ENCODE measurements at regions not wholly inside any gene's neighbourhood (a gene's known extent, or its start where the extent isn't known, plus 50 kb on each side); places are given as distances from the start of the nearest gene placed in this dataset.

DNA sequence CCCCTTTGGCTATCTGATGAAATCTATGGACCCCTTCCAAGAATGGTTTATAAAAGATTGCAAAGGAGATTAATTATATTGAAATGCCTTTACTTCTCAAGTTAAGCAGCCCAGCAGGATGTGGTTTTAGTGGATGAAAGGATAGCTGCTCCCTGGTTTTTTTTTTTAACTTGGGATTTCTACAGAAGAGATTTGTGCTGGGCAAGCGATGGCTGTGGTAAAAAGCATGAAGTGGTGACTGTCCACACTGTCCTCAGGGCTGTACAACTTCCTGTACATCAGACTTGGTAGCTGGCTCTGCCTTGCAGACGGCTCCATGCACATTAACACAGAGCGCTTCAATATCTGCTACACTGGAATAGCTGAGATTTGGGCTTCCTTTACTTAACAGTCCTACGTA lies 321.7 kb downstream of the DHX15 start:
- Histone ChIP-seq H3K27me3 (peaks cover 4% of the 10 kb centered on the region), H3K9me3 (no peaks in the 10 kb centered on the region), H3K4me3 (ENCODE audit: low read depth, low read length) (no peak overlapping the region), H3K4me1 (no peaks in the 10 kb centered on the region), H3K36me3 (no peaks in the 10 kb centered on the region)
- no peak for DNase-seq
- TF ChIP-seq, protein P1, sequence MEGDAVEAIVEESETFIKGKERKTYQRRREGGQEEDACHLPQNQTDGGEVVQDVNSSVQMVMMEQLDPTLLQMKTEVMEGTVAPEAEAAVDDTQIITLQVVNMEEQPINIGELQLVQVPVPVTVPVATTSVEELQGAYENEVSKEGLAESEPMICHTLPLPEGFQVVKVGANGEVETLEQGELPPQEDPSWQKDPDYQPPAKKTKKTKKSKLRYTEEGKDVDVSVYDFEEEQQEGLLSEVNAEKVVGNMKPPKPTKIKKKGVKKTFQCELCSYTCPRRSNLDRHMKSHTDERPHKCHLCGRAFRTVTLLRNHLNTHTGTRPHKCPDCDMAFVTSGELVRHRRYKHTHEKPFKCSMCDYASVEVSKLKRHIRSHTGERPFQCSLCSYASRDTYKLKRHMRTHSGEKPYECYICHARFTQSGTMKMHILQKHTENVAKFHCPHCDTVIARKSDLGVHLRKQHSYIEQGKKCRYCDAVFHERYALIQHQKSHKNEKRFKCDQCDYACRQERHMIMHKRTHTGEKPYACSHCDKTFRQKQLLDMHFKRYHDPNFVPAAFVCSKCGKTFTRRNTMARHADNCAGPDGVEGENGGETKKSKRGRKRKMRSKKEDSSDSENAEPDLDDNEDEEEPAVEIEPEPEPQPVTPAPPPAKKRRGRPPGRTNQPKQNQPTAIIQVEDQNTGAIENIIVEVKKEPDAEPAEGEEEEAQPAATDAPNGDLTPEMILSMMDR (IDR thresholded peaks at IDR 0.05; ENCODE audit: low read depth, low read length) = no peak

DNA sequence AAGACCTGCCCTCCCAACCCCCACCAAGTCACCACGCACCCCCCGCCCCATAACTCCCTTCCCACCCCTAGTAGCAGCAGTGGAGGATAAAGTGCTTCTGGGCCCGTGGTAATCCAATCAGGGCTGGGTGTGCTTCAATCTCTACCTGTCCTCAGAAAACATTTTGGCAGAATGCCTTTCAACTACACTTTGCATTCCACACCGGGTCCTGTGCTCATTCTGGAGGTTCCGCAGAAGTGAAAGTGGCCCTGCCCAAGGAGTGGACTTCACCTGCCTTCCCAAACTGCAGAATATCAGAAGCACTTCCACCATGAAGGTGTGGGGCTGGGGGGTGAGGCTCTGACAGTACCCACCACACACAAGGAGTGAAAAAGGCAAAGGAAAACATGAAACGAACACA lies 322.3 kb downstream of the DHX15 start:
- no peak overlapping the region for H3K4me3 ChIP-seq (ENCODE audit: low read depth, low read length)
- DNase-seq = no peak
- H3K4me1 ChIP-seq = no peaks in the 10 kb centered on the region
- H3K36me3 ChIP-seq = no peaks in the 10 kb centered on the region
- TF ChIP-seq, protein P1 (IDR thresholded peaks at IDR 0.05; ENCODE audit: low read depth, low read length) = no peak
- peaks cover 4% of the 10 kb centered on the region for H3K27me3 ChIP-seq
- no peaks in the 10 kb centered on the region for H3K9me3 ChIP-seq

DNA sequence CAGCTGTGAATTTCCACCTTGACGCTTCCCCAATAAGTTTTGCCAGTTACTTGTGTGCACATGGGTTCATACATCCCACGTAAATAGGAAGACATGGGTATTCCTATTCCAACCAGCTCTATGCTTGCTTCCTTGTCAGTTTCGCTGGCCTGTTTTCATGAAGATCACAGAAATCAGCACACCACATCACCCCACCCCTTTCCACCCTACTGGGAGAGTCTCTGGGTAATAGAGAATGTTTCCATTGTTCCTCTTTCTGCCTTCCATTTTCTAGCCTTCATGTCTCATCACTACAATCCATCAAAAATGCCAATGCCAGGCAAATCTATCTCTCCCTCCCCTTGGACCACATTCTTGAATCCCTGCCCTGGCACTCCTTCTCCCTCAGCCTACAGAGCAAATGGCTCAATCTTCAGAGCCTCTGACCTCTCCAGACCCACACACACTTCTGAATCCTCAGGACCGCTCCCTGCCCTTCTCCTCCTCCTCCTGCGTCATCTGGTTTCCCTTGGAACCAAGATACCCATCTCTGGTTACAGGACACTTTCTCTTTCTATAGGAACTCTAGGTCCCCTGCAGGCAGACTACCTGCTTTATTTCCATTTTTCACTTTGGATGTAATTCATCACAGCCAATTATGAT lies 323.3 kb downstream of the DHX15 start:
- no peaks in the 10 kb centered on the region for H3K36me3 ChIP-seq
- no peak overlapping the region for H3K4me3 ChIP-seq (ENCODE audit: low read depth, low read length)

DNA sequence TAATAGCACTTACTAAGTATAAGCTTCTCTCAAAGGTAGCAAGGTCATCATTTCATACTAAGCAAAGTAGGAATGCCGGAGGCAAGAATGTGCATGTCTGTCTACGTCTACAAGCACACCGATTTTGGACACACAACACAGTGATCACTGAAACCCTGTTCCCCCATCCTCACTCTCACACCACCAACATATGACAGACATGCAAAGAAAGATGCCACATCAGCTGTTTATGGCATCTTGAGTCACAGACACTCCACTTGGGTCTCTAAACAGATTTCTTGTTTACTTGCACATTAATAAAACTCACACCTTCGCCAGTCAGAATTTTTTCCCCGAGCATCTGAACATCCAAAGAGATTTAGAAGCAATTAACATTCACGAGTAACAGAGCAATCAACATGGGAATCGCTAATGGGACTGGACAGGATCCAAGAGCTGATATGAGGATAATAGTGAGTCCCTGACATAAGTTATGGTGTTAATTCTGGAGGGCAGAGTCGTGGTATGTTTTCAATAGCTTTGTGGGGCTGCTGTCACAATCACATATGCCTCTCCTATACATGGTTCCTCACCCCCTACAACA lies 324.1 kb downstream of the DHX15 start:
- no peak overlapping the region for H3K4me3 ChIP-seq (ENCODE audit: low read depth, low read length)
- TF ChIP-seq, protein P1 (IDR thresholded peaks at IDR 0.05; ENCODE audit: low read depth, low read length) = no peak
- H3K9me3 ChIP-seq = no peaks in the 10 kb centered on the region
- H3K27me3 ChIP-seq = peaks cover 1% of the 10 kb centered on the region
- no peaks in the 10 kb centered on the region for H3K4me1 ChIP-seq
- no peaks in the 10 kb centered on the region for H3K36me3 ChIP-seq
- no peak for DNase-seq

More for the DNA sequence above, 323.3 kb downstream of the DHX15 start:
- peaks cover 4% of the 10 kb centered on the region for H3K27me3 ChIP-seq
- TF ChIP-seq, protein P1 (IDR thresholded peaks at IDR 0.05; ENCODE audit: low read depth, low read length) = no peak
- no peaks in the 10 kb centered on the region for H3K9me3 ChIP-seq
- H3K4me1 ChIP-seq = no peaks in the 10 kb centered on the region
- DNase-seq = no peak

DNA sequence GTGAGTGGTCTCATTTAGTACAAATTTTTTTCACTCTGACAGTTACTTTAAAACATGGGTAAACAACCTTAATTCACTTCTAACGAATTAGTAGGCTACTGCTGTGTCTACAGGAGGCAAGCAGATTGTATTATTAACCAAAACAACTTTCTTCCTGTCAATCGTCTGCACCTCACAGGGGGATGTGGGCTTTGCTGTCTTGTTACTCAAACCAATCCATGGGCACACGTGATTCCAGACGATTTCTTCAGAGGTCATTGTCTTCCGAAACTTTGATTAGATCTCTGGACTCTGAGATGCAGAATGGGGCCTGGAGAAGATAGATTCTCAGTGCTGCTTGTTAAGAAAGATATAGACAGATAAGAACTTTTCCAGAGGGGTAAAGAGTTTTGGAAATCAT lies 327.8 kb downstream of the DHX15 start:
- no peaks in the 10 kb centered on the region for H3K4me1 ChIP-seq
- no peak for DNase-seq
- H3K36me3 ChIP-seq = no peaks in the 10 kb centered on the region
- H3K4me3 ChIP-seq (ENCODE audit: low read depth, low read length) = no peak overlapping the region
- H3K27me3 ChIP-seq = no peaks in the 10 kb centered on the region; the same call in 1 of the 2 replicates
- TF ChIP-seq, protein P1 (IDR thresholded peaks at IDR 0.05; ENCODE audit: low read depth, low read length) = no peak
- H3K9me3 ChIP-seq = no peaks in the 10 kb centered on the region

DNA sequence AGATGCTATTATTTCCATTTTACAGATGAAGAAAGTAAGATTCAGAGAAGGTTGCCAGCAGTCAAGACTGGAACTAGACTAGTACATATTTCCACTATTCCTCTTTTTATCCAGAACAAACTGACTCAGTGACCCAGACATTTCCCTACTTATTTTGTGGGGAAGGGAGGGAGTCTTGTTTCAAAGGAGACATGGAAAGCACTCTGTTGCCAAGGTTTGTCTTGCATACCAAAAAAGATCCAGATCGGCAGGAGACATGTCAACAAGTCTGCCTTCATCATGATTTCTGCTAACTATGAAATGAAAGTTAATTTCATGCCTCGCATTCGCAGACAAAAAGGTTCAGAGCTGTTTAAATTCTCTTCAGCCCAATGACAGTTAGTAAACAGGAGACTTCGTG lies 328.3 kb downstream of the DHX15 start:
- Histone ChIP-seq H3K36me3 (no peaks in the 10 kb centered on the region), H3K9me3 (no peaks in the 10 kb centered on the region), H3K4me1 (no peaks in the 10 kb centered on the region), H3K27me3 (no peaks in the 10 kb centered on the region; the same call in 1 of the 2 replicates), H3K4me3 (ENCODE audit: low read depth, low read length) (no peak overlapping the region)
- DNase-seq = no peak
- TF ChIP-seq, protein P1 (IDR thresholded peaks at IDR 0.05; ENCODE audit: low read depth, low read length) = no peak

All from BE2C (cell line).